ENCODE measurements at regions not wholly inside any gene's neighbourhood (a gene's known extent, or its start where the extent isn't known, plus 50 kb on each side); places are given as distances from the start of the nearest gene placed in this dataset.

DNA sequence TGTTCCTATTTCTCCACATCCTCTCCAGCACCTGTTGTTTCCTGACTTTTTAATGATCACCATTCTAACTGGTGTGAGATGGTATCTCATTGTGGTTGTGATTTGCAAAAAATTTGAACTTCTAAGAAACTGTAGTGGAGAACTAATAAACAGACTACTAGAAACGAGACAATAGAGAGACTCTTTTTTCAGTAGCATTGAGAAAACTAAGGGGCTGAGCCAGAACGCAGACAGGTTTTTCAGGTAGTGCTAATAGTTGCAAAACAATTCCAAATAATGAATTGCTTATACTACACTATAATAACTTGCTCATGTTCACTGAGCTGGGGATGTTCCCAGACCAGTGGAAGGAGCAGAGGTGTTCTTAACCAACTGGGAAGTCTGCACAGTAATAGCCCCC, 98.8 kb upstream of the DPH5 start:
- Histone ChIP-seq H3K9me2 (ENCODE audit: insufficient read depth) (no peaks in the 10 kb centered on the region), H3K27ac (ENCODE audit: low read depth) (no peak overlapping the region), H3K79me2 (replicated peaks; ENCODE audit: insufficient read depth) (no peaks in the 10 kb centered on the region), H3F3A (replicated peaks; ENCODE audit: low read depth) (no peaks in the 10 kb centered on the region), H3K27me3 (ENCODE audit: insufficient read depth) (no peaks in the 10 kb centered on the region), H2AFZ (no peak overlapping the region), H3K4me3 (no peak overlapping the region), H4K20me1 (replicated peaks; ENCODE audit: insufficient read depth) (no peaks in the 10 kb centered on the region), H3K36me3 (ENCODE audit: insufficient read depth) (no peaks in the 10 kb centered on the region), H3K4me1 (ENCODE audit: insufficient read depth) (peaks cover 12% of the 10 kb centered on the region), H3K4me2 (no peak overlapping the region)
- DNase-seq (ENCODE audit: low spot score) (no peak), ATAC-seq (no peak)
- peaks cover 1% of the 10 kb centered on the region for H3K27me3 Mint-ChIP-seq (ENCODE audit: insufficient read depth, low read depth, poor library complexity)
- H3K36me3 Mint-ChIP-seq (ENCODE audit: low read depth) = no peaks in the 10 kb centered on the region
- H3K4me1 Mint-ChIP-seq = peaks cover 8% of the 10 kb centered on the region
- no peaks in the 10 kb centered on the region for H3K9me3 Mint-ChIP-seq
- H3K27ac Mint-ChIP-seq = no peak overlapping the region
- no peak overlapping the region for H3K4me3 Mint-ChIP-seq
- TF ChIP-seq STAT1 (IDR thresholded peaks at IDR 0.05; ENCODE audit: unreplicated experiment) = no peak
- no peak for TF ChIP-seq EZH2phosphoT487 (IDR thresholded peaks at IDR 0.05; ENCODE audit: unreplicated experiment)
- TF ChIP-seq, protein P1, sequence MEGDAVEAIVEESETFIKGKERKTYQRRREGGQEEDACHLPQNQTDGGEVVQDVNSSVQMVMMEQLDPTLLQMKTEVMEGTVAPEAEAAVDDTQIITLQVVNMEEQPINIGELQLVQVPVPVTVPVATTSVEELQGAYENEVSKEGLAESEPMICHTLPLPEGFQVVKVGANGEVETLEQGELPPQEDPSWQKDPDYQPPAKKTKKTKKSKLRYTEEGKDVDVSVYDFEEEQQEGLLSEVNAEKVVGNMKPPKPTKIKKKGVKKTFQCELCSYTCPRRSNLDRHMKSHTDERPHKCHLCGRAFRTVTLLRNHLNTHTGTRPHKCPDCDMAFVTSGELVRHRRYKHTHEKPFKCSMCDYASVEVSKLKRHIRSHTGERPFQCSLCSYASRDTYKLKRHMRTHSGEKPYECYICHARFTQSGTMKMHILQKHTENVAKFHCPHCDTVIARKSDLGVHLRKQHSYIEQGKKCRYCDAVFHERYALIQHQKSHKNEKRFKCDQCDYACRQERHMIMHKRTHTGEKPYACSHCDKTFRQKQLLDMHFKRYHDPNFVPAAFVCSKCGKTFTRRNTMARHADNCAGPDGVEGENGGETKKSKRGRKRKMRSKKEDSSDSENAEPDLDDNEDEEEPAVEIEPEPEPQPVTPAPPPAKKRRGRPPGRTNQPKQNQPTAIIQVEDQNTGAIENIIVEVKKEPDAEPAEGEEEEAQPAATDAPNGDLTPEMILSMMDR (conservative IDR thresholded peaks at IDR 0.05; ENCODE audit: low read depth in 2 of 2) = no peak
- TF ChIP-seq EZH2 (IDR thresholded peaks at IDR 0.05; ENCODE audit: low read depth, unreplicated experiment) = no peak
- no peak for TF ChIP-seq ZNF331 (CRISPR knock-in tag; IDR thresholded peaks at IDR 0.05; ENCODE audit: low read depth)
- TF ChIP-seq ZNF114 (CRISPR knock-in tag; IDR thresholded peaks at IDR 0.05) = no peak
- TF ChIP-seq, protein P2, sequence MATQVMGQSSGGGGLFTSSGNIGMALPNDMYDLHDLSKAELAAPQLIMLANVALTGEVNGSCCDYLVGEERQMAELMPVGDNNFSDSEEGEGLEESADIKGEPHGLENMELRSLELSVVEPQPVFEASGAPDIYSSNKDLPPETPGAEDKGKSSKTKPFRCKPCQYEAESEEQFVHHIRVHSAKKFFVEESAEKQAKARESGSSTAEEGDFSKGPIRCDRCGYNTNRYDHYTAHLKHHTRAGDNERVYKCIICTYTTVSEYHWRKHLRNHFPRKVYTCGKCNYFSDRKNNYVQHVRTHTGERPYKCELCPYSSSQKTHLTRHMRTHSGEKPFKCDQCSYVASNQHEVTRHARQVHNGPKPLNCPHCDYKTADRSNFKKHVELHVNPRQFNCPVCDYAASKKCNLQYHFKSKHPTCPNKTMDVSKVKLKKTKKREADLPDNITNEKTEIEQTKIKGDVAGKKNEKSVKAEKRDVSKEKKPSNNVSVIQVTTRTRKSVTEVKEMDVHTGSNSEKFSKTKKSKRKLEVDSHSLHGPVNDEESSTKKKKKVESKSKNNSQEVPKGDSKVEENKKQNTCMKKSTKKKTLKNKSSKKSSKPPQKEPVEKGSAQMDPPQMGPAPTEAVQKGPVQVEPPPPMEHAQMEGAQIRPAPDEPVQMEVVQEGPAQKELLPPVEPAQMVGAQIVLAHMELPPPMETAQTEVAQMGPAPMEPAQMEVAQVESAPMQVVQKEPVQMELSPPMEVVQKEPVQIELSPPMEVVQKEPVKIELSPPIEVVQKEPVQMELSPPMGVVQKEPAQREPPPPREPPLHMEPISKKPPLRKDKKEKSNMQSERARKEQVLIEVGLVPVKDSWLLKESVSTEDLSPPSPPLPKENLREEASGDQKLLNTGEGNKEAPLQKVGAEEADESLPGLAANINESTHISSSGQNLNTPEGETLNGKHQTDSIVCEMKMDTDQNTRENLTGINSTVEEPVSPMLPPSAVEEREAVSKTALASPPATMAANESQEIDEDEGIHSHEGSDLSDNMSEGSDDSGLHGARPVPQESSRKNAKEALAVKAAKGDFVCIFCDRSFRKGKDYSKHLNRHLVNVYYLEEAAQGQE (IDR thresholded peaks at IDR 0.05; ENCODE audit: unreplicated experiment) = no peak
- TF ChIP-seq, protein P3, sequence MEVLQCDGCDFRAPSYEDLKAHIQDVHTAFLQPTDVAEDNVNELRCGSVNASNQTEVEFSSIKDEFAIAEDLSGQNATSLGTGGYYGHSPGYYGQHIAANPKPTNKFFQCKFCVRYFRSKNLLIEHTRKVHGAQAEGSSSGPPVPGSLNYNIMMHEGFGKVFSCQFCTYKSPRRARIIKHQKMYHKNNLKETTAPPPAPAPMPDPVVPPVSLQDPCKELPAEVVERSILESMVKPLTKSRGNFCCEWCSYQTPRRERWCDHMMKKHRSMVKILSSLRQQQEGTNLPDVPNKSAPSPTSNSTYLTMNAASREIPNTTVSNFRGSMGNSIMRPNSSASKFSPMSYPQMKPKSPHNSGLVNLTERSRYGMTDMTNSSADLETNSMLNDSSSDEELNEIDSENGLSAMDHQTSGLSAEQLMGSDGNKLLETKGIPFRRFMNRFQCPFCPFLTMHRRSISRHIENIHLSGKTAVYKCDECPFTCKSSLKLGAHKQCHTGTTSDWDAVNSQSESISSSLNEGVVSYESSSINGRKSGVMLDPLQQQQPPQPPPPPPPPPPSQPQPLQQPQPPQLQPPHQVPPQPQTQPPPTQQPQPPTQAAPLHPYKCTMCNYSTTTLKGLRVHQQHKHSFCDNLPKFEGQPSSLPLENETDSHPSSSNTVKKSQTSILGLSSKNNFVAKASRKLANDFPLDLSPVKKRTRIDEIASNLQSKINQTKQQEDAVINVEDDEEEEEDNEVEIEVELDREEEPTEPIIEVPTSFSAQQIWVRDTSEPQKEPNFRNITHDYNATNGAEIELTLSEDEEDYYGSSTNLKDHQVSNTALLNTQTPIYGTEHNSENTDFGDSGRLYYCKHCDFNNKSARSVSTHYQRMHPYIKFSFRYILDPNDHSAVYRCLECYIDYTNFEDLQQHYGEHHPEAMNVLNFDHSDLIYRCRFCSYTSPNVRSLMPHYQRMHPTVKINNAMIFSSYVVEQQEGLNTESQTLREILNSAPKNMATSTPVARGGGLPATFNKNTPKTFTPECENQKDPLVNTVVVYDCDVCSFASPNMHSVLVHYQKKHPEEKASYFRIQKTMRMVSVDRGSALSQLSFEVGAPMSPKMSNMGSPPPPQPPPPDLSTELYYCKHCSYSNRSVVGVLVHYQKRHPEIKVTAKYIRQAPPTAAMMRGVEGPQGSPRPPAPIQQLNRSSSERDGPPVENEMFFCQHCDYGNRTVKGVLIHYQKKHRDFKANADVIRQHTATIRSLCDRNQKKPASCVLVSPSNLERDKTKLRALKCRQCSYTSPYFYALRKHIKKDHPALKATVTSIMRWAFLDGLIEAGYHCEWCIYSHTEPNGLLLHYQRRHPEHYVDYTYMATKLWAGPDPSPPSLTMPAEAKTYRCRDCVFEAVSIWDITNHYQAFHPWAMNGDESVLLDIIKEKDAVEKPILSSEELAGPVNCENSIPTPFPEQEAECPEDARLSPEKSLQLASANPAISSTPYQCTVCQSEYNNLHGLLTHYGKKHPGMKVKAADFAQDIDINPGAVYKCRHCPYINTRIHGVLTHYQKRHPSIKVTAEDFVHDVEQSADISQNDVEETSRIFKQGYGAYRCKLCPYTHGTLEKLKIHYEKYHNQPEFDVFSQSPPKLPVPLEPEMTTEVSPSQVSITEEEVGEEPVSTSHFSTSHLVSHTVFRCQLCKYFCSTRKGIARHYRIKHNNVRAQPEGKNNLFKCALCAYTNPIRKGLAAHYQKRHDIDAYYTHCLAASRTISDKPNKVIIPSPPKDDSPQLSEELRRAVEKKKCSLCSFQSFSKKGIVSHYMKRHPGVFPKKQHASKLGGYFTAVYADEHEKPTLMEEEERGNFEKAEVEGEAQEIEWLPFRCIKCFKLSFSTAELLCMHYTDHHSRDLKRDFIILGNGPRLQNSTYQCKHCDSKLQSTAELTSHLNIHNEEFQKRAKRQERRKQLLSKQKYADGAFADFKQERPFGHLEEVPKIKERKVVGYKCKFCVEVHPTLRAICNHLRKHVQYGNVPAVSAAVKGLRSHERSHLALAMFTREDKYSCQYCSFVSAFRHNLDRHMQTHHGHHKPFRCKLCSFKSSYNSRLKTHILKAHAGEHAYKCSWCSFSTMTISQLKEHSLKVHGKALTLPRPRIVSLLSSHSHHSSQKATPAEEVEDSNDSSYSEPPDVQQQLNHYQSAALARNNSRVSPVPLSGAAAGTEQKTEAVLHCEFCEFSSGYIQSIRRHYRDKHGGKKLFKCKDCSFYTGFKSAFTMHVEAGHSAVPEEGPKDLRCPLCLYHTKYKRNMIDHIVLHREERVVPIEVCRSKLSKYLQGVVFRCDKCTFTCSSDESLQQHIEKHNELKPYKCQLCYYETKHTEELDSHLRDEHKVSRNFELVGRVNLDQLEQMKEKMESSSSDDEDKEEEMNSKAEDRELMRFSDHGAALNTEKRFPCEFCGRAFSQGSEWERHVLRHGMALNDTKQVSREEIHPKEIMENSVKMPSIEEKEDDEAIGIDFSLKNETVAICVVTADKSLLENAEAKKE (CRISPR knock-in tag; IDR thresholded peaks at IDR 0.05) = no peak
- no peak for TF ChIP-seq JUNB (IDR thresholded peaks at IDR 0.05; ENCODE audit: unreplicated experiment)
- no peak for TF ChIP-seq POLR2AphosphoS5 (IDR thresholded peaks at IDR 0.05; ENCODE audit: low read depth)
- TF ChIP-seq NANOG (IDR thresholded peaks at IDR 0.05; ENCODE audit: borderline replicate concordance) = no peak
- TF ChIP-seq, protein P4, sequence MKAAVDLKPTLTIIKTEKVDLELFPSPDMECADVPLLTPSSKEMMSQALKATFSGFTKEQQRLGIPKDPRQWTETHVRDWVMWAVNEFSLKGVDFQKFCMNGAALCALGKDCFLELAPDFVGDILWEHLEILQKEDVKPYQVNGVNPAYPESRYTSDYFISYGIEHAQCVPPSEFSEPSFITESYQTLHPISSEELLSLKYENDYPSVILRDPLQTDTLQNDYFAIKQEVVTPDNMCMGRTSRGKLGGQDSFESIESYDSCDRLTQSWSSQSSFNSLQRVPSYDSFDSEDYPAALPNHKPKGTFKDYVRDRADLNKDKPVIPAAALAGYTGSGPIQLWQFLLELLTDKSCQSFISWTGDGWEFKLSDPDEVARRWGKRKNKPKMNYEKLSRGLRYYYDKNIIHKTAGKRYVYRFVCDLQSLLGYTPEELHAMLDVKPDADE (IDR thresholded peaks at IDR 0.05) = no peak
- no peak for TF ChIP-seq CREB1 (CRISPR knock-in tag; IDR thresholded peaks at IDR 0.05; ENCODE audit: low read depth)

Data from GM23338 (cell line).